BJ (cell line): ENCODE measurements at regions not wholly inside any gene's neighbourhood (a gene's known extent, or its start where the extent isn't known, plus 50 kb on each side); places are given as distances from the start of the nearest gene placed in this dataset.

Source experiments
- CTCF ChIA-PET: fragments of 350-600 bp; formaldehyde crosslinking; extraction: SDS; loops from one replicate; lab custom pipeline; 2021; ENCODE audit warnings: antibody characterized with exemption, inconsistent platforms; lab: Yijun Ruan, JAX
- POLR2A ChIA-PET: fragments of 300-600 bp; sonication (Branson Sonifier 250); formaldehyde crosslinking; extraction: SDS; loops from one replicate; lab custom pipeline; 2021; ENCODE audit warnings: antibody characterized with exemption; lab: Charles Lee
- DNase-seq: peaks from one replicate; pipeline ENCODE4 v3.0.0-alpha.2; 2011; ENCODE audit warnings: low read depth
- H3K27me3 ChIP-seq: 2 replicates; pipeline ENCODE4 v1.6.0; 2011; ENCODE audit warnings: low read length; ENCODE audit not compliant: control insufficient read depth, insufficient read depth
- H3K36me3 ChIP-seq: 2 replicates; pipeline ENCODE4 v1.5.1; 2011; ENCODE audit warnings: low read length; ENCODE audit not compliant: control insufficient read depth, insufficient read depth
- H3K4me3 ChIP-seq: 2 replicates; pipeline ENCODE4 v1.5.1; 2011; ENCODE audit warnings: low read depth, mild to moderate bottlenecking, control low read depth, low read length
- TF ChIP-seq, protein P1 (sequence below): IDR thresholded peaks from 2 replicates; pipeline ENCODE4 v1.5.1; 2011; ENCODE audit warnings: low read depth, mild to moderate bottlenecking, control low read depth, inconsistent platforms, low read length, moderate library complexity; ENCODE audit not compliant: insufficient read depth

DNA sequence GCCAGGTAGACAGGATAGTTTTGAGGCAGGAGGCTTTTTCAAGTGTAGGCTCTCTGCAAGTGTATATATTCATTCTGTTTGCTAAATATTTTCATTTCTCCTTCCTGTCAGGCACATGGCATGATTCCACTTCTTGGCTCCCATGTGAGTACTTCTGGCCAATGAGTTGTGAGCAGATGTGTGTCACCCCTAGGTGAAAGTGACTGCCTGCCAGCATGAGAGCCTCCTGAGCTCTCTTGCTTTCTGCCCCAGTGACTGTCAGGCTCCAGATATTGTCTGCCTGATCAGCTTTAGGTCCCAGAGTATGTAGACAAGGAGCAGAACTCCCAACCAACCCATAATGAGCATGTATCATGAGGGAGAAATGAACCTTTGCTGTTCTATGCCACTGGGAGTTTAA, 257.6 kb upstream of the NPY start:
- no peaks in the 10 kb centered on the region for H3K36me3 ChIP-seq
- ChIA-PET CTCF (no interaction called here), POLR2A (no interaction called here)
- H3K27me3 ChIP-seq, result no peaks in the 10 kb centered on the region
- H3K4me3 ChIP-seq, result no peak overlapping the region
- DNase-seq, result no peak
- TF ChIP-seq, protein P1, sequence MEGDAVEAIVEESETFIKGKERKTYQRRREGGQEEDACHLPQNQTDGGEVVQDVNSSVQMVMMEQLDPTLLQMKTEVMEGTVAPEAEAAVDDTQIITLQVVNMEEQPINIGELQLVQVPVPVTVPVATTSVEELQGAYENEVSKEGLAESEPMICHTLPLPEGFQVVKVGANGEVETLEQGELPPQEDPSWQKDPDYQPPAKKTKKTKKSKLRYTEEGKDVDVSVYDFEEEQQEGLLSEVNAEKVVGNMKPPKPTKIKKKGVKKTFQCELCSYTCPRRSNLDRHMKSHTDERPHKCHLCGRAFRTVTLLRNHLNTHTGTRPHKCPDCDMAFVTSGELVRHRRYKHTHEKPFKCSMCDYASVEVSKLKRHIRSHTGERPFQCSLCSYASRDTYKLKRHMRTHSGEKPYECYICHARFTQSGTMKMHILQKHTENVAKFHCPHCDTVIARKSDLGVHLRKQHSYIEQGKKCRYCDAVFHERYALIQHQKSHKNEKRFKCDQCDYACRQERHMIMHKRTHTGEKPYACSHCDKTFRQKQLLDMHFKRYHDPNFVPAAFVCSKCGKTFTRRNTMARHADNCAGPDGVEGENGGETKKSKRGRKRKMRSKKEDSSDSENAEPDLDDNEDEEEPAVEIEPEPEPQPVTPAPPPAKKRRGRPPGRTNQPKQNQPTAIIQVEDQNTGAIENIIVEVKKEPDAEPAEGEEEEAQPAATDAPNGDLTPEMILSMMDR, result no peak

DNA sequence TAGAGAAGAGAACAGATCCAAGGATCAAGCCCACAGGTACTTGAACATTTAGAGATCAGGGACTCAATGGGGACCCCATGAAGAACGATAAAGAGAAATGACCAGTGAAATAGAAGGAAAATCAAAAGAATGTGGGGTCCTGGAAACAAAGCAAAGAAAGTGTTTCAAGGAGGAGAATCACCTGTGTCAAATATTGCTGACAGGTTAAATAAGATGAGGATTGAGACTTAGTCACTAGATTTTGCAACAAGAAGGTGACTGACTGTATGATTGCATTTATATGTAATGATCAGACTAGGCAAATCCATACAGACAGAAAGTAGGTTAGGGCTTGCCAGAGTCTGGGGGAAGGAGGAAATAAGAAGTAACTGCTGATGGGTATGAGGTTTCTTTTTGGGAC, 254.9 kb upstream of the NPY start:
- ChIA-PET POLR2A (no interaction called here), CTCF (no interaction called here)
- Histone ChIP-seq H3K4me3 (no peak overlapping the region), H3K27me3 (no peaks in the 10 kb centered on the region), H3K36me3 (no peaks in the 10 kb centered on the region)
- TF ChIP-seq, protein P1, result no peak
- no peak for DNase-seq

DNA sequence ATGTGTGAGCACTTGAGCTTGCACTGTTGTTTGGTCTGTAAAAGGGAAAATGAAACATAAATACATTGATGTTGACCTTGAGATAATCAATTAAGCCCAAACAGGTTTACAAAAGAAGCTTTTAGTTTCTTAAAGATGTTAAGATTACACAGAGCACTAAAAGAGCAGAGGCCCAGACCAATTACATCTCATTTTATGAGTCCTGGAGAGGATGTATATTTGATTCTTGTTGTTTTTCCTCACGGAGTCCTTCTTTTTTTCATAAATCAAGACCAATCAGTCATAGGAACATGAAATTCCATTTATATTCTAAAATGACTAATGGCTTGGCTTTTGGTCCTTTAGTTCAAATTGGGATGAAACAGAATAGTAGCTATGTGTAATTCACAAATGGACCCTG, 249.7 kb upstream of the NPY start:
- TF ChIP-seq, protein P1, result no peak
- no peaks in the 10 kb centered on the region for H3K36me3 ChIP-seq
- no peak for DNase-seq
- CTCF ChIA-PET, result no interaction called here
- POLR2A ChIA-PET, result no interaction called here
- H3K4me3 ChIP-seq, result no peak overlapping the region
- no peaks in the 10 kb centered on the region for H3K27me3 ChIP-seq

DNA sequence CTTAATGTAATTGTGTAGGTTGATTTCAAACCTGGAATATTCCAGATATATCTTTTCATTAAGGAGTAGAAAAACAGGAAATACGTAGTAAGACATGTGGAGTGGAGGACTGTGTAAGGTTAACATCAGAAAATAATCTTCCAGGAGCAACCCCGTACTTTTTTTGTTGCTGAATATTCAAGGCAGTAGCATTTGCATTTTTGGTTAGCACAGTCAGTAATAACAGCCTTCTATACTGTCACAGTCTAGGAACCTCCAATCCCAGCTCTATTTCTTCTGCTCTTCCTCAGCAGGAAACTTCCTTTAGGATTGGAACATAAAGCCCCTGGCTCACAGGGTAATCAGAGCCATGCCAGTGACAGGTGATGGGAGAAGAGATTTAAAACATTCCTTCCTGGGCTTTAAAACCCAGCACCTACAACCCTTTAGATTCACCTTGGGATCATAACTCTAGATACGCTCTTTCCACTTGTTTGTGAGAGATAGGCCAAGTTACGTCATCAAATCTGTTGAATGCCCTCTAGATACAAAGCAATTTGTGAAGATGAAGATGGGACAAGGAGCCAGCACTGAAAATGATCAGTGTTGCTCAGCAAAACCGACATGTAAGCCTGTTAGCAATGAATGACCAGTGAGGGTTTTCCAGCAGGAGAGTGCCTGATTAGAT, 248.5 kb upstream of the NPY start:
- no peak for DNase-seq
- H3K36me3 ChIP-seq, result no peaks in the 10 kb centered on the region
- H3K4me3 ChIP-seq, result no peak overlapping the region
- CTCF ChIA-PET, result no interaction called here
- TF ChIP-seq, protein P1, result no peak
- H3K27me3 ChIP-seq, result no peaks in the 10 kb centered on the region
- POLR2A ChIA-PET, result no interaction called here

DNA sequence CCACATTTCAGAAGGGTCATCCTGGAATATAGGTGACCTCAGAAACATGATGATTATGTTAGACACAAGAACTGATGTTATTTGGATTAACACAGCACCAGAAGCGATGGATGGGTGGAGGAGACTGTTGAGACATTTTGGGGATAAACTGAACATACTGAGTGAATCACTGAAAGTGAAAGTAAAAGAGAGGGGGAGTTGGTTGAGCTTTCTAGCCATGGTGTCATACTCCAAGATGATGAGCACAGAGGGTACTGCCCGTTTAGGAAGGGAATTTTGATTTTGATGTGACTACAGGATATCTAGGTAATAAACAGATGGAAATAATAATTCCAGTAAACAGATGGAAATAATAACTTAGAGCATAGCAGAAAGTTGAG, 248.0 kb upstream of the NPY start:
- no peaks in the 10 kb centered on the region for H3K27me3 ChIP-seq
- no peaks in the 10 kb centered on the region for H3K36me3 ChIP-seq
- POLR2A ChIA-PET, result no interaction called here
- CTCF ChIA-PET, result no interaction called here
- H3K4me3 ChIP-seq, result no peak overlapping the region
- TF ChIP-seq, protein P1, result no peak
- DNase-seq, result no peak
